Left lung (tissue), 4 donors: ENCODE measurements at regions not wholly inside any gene's neighbourhood (a gene's known extent, or its start where the extent isn't known, plus 50 kb on each side); places are given as distances from the start of the nearest gene placed in this dataset.
A peak's percentile ranks its signal among the peaks of the same experiment; 100 is the strongest.

ENCODE experiments used
- ATAC-seq: fragments of 200-7000 bp; cut with Tn5 transposase; one replicate; pipeline ENCODE4 v1.9.1; 2020; ENCODE audit warnings: moderate library complexity
- DNase-seq, 4 donors: peaks; one replicate each; pipeline ENCODE4 v3.0.0-alpha.2; 2013 to 2020
- H3K27ac ChIP-seq, 2 donors: fragments of 200-600 bp; sonication (generic) in 1 of 2; one replicate each; pipeline versions ENCODE4 v1.5.0 to v1.8.0; 2020 to 2021
- H3K27me3 ChIP-seq, 2 donors: fragments of 200-600 bp; sonication (generic) in 1 of 2; one replicate each; pipeline versions ENCODE4 v1.5.0 to v1.8.0; 2020 to 2021
- H3K36me3 ChIP-seq, 2 donors: fragments of 200-600 bp; sonication (generic) in 1 of 2; one replicate each; pipeline versions ENCODE4 v1.5.0 to v1.8.0; 2020 to 2021
- H3K4me1 ChIP-seq, 2 donors: fragments of 200-600 bp; one replicate each; pipeline ENCODE4 v1.8.0; 2021
- H3K4me3 ChIP-seq, 2 donors: fragments of 200-600 bp; sonication (generic) in 1 of 2; one replicate each; pipeline versions ENCODE4 v1.5.0 to v1.8.0; 2020 to 2021; ENCODE audit warnings: mild to moderate bottlenecking in 1 of 2
- H3K9me3 ChIP-seq, 2 donors: fragments of 200-600 bp; sonication (generic) in 1 of 2; one replicate each; pipeline versions ENCODE4 v1.5.0 to v1.8.0; 2020 to 2021
- intact Hi-C, 2 donors: fragments of 100-400 bp; cut with DNase I; formaldehyde crosslinking; loops; one replicate each; pipeline versions ENCODE4 v1.11.2 to v1.14.2; 2022
- TF ChIP-seq, protein P1 (sequence below), 2 donors: fragments of 200-600 bp; sonication (generic) in 1 of 2; IDR thresholded peaks; one replicate each; pipeline versions ENCODE4 v1.5.0 to v1.8.0; 2021; ENCODE audit warnings: antibody characterized with exemption in 2 of 2
- donor health status: DM: no; HTN: yes; CAD: no.
- donor health status: DM: no; HTN: no; CAD: no.

DNA sequence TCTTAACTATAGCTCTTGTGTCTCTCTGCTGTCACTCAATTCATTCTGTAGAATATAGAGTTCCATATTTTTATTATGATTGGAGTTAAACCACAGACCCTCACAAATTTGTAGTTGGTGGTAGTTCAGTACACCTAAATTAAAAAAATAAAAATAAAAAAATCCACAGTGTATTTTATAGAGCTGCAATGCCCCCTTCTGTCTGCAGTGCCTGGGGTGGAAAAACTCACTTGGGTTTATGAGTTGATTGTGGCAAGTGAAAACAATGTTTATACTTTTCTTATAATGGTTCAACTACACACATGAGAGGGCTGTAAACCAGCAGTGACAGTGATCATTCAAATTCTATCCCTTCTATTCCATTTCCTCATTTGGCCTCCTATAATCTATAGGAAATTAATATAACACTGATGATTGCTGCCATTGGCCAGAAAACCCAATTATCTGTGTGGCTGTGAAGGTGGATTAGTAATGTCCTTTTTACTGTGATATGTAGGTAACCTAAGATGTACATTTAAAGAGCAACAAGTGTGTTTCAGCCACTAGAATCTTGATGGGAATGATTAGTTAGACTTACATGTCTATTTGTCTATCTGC, 166.9 kb upstream of the LRIG3 start:
- intact Hi-C loops: no loop called here
- TF ChIP-seq, protein P1, sequence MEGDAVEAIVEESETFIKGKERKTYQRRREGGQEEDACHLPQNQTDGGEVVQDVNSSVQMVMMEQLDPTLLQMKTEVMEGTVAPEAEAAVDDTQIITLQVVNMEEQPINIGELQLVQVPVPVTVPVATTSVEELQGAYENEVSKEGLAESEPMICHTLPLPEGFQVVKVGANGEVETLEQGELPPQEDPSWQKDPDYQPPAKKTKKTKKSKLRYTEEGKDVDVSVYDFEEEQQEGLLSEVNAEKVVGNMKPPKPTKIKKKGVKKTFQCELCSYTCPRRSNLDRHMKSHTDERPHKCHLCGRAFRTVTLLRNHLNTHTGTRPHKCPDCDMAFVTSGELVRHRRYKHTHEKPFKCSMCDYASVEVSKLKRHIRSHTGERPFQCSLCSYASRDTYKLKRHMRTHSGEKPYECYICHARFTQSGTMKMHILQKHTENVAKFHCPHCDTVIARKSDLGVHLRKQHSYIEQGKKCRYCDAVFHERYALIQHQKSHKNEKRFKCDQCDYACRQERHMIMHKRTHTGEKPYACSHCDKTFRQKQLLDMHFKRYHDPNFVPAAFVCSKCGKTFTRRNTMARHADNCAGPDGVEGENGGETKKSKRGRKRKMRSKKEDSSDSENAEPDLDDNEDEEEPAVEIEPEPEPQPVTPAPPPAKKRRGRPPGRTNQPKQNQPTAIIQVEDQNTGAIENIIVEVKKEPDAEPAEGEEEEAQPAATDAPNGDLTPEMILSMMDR (IDR thresholded peaks at IDR 0.05): peak; percentile 27 to 44
- DNase-seq: no peak
- H3K36me3 ChIP-seq: no peaks in the 10 kb centered on the region
- peak; percentile 71 for ATAC-seq
- no peaks in the 10 kb centered on the region for H3K4me1 ChIP-seq
- H3K4me3 ChIP-seq: no peak overlapping the region
- H3K9me3 ChIP-seq: no peaks in the 10 kb centered on the region
- no peak overlapping the region for H3K27ac ChIP-seq
- no peaks in the 10 kb centered on the region for H3K27me3 ChIP-seq

DNA sequence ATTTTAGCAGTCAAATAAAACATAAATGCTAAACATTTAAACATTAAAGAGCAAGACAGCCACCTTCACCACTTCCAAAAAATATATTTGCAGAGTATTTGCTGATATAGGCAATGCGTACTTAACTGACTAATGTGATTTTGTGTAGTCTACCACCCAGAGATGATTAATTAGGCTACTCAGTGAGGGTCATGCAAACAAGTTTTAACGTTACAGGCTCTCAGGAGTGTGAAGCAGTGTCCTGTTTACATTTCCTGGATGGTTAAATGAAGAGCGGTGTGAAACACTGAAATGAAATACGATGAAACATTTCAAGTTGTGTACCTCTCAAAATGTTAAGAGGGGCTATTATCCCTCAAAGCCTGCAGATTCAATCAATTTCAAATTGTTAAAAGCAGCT, 165.8 kb upstream of the LRIG3 start:
- H3K27ac ChIP-seq: no peak overlapping the region
- H3K27me3 ChIP-seq: no peaks in the 10 kb centered on the region
- intact Hi-C loops: no loop called here
- no peaks in the 10 kb centered on the region for H3K36me3 ChIP-seq
- no peaks in the 10 kb centered on the region for H3K4me1 ChIP-seq
- no peak overlapping the region for H3K4me3 ChIP-seq
- peak; percentile 36 for ATAC-seq
- no peaks in the 10 kb centered on the region for H3K9me3 ChIP-seq
- DNase-seq: no peak
- TF ChIP-seq, protein P1 (IDR thresholded peaks at IDR 0.05): no peak

DNA sequence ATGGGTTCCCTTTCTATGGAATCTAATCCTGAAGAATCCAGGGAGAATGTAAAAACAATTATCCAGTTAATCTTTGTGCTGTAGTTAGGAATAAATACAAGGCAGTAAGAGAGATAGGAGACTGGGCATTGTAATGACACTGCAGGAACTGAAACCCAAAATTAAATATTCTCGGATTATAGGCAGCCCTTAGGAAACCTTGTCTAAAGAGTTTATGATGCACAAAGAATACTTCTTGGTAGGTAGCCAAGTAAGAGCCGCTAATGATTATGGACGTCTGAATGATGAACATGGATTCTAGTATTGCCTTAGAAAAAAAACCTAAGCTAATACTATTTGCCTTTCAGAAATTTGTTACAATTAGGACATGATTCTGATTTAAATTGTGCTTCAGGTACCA, 165.4 kb upstream of the LRIG3 start:
- Histone ChIP-seq H3K4me1 (no peaks in the 10 kb centered on the region), H3K4me3 (no peak overlapping the region), H3K27me3 (no peaks in the 10 kb centered on the region), H3K27ac (no peak overlapping the region), H3K9me3 (no peaks in the 10 kb centered on the region), H3K36me3 (no peaks in the 10 kb centered on the region)
- intact Hi-C loops: no loop called here
- no peak for DNase-seq
- no peak for ATAC-seq
- TF ChIP-seq, protein P1 (IDR thresholded peaks at IDR 0.05): no peak

DNA sequence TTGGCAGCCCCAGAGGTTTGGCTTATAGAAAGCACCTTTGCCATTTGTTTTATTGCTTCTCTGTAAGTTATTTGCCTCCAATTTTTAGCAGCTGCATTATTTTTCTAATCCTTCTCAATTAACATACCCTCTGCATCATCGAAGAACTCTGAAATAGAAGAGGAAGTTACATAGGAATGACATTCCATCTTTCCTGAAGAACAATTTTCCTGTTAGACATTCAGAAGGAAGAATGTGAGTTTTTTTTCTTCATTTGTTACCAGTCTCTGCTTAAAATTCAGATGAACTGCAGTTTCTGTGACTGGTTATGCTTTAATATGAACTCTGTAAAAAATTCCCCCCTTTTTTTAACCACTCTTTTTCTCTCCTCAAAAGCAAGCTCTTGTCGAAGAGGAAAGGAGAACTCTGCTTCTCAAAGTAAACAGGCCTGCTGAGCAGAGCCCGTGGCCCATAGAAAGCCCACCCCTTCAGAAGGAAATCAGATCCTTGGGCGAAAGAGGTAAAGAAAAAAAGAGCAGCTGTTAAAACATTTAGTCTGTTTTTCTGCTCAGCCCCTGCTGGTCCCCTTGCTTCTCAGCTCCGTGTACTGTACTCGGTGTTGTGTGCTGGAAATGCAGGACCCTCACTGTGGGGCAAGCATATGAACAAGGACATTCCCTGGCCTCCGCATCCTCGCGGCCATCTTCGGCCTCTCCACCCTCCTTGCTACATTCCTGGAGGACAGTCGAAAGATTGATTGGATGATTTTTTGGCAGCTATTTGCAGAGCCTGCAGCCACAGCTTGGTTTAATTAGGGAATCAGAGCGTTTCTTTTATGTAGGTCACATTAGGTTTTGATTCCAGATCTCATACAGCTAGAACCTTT, 164.4 kb upstream of the LRIG3 start:
- Histone ChIP-seq H3K4me1 (no peaks in the 10 kb centered on the region), H3K27me3 (no peaks in the 10 kb centered on the region), H3K9me3 (no peaks in the 10 kb centered on the region), H3K4me3 (no peak overlapping the region), H3K36me3 (no peaks in the 10 kb centered on the region), H3K27ac (peak overlapping the region in 1 of 2 donors; percentile 16)
- ATAC-seq (peak; percentile 9), DNase-seq (peak in 1 of 4 donors; percentile 45)
- intact Hi-C loops: no loop called here
- TF ChIP-seq, protein P1 (IDR thresholded peaks at IDR 0.05): no peak

DNA sequence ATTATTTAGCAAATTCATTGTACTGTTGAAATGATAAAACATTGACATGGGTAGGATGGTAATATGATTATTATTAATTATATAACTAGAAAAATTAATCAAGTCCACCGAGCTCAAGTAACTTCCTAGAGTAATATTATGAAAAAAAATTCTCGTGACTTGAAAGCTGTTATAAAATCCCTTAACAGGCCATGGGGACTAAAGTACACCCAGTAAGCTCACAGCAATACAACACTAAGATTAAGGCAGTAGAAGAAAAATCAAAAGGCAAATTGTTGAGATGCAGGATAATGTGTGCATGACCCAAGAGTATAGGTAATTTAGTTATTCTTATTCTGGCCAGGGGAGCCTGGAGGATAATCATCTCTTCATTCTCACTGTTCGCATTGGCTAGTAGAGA, 162.6 kb upstream of the LRIG3 start:
- Histone ChIP-seq H3K27ac (no peak overlapping the region), H3K4me3 (no peak overlapping the region), H3K36me3 (no peaks in the 10 kb centered on the region), H3K27me3 (no peaks in the 10 kb centered on the region), H3K9me3 (no peaks in the 10 kb centered on the region), H3K4me1 (no peaks in the 10 kb centered on the region)
- TF ChIP-seq, protein P1 (IDR thresholded peaks at IDR 0.05): no peak
- ATAC-seq (no peak), DNase-seq (no peak)
- intact Hi-C loops: no loop called here
